CD4-positive, alpha-beta T cell (primary cell): ENCODE measurements at regions not wholly inside any gene's neighbourhood (a gene's known extent, or its start where the extent isn't known, plus 50 kb on each side); places are given as distances from the start of the nearest gene placed in this dataset.

Experiments
- ATAC-seq: fragments of 200-7000 bp; cut with Tn5 transposase; one replicate; pipeline ENCODE4 v1.10.0; 2022; ENCODE audit warnings: mild to moderate bottlenecking; ENCODE audit not compliant: poor library complexity
- CTCF ChIA-PET: fragments of 350-600 bp; sonication (Branson Sonifier 250); formaldehyde crosslinking; loops from one replicate; lab custom pipeline; 2021; ENCODE audit warnings: antibody characterized with exemption, inconsistent platforms; lab: Charles Lee
- POLR2A ChIA-PET: fragments of 350-600 bp; sonication (Branson Sonifier 250); formaldehyde crosslinking; loops from one replicate; lab custom pipeline; 2021; ENCODE audit warnings: antibody characterized with exemption, inconsistent platforms; lab: Charles Lee
- DNase-seq, 14 experiments: peaks; one replicate each; pipeline ENCODE4 v3.0.0-alpha.2; 2013 to 2020; ENCODE audit warnings: mixed read lengths in 2 of 14
- H3K27ac ChIP-seq, 2 donors: one replicate each; pipeline versions ENCODE4 v1.5.1 to v1.7.0; 2013; ENCODE audit warnings: low read length in 2 of 2, low read depth in 1 of 2, mild to moderate bottlenecking in 1 of 2
- H3K27me3 ChIP-seq, 2 experiments: 1 replicate in 1 of 2; 2 replicates in 1 of 2; pipeline versions ENCODE4 v1.6.1 to v1.7.0; 2013; ENCODE audit warnings: low read length in 2 of 2, control low read depth in 1 of 2, mild to moderate bottlenecking in 1 of 2, moderate library complexity in 1 of 2; ENCODE audit not compliant: insufficient read depth in 2 of 2, control insufficient read depth in 1 of 2
- H3K36me3 ChIP-seq: one replicate; pipeline ENCODE4 v1.6.1; 2013; ENCODE audit warnings: low read length, control low read depth; ENCODE audit not compliant: insufficient read depth
- H3K4me1 ChIP-seq: one replicate; pipeline ENCODE4 v1.6.1; 2013; ENCODE audit warnings: low read length, control low read depth; ENCODE audit not compliant: insufficient read depth
- H3K4me3 ChIP-seq: one replicate; pipeline ENCODE4 v1.5.1; 2013; ENCODE audit warnings: mild to moderate bottlenecking, low read length, moderate library complexity
- H3K9me3 ChIP-seq, 2 experiments: 1 replicate in 1 of 2; 2 replicates in 1 of 2; pipeline versions ENCODE4 v1.6.1 to v1.7.0; 2013; ENCODE audit warnings: low read length in 2 of 2, mild to moderate bottlenecking in 2 of 2, control low read depth in 1 of 2, moderate library complexity in 1 of 2; ENCODE audit not compliant: control insufficient read depth in 1 of 2, insufficient read depth in 1 of 2
- H3K27ac Mint-ChIP-seq: one replicate; pipeline ENCODE4 v1.8.0; 2020; ENCODE audit warnings: mixed read lengths
- H3K27me3 Mint-ChIP-seq: one replicate; pipeline ENCODE4 v1.8.0; 2021; ENCODE audit warnings: mixed read lengths
- H3K36me3 Mint-ChIP-seq: one replicate; pipeline ENCODE4 v1.8.0; 2021; ENCODE audit warnings: low read depth, mixed read lengths
- H3K4me1 Mint-ChIP-seq: one replicate; pipeline ENCODE4 v1.8.0; 2021; ENCODE audit warnings: low read depth, mixed read lengths
- H3K4me3 Mint-ChIP-seq: one replicate; pipeline ENCODE4 v1.8.0; 2020; ENCODE audit warnings: mild to moderate bottlenecking, mixed read lengths
- H3K9me3 Mint-ChIP-seq: one replicate; pipeline ENCODE4 v1.8.0; 2020; ENCODE audit warnings: mixed read lengths
- CTCF ChIP-seq: fragments of 200-600 bp; IDR thresholded peaks from one replicate; pipeline ENCODE4 v1.8.0; 2022; ENCODE audit warnings: antibody characterized with exemption, mild to moderate bottlenecking
- intact Hi-C, 2 experiments: fragments of 100-400 bp; cut with DNase I in 1 of 2; cut with micrococcal nuclease in 1 of 2; formaldehyde crosslinking; loops; one replicate each; pipeline versions ENCODE4 v1.15.1 to v1.9.0; 2023 to 2025; cut with DNase I, micrococcal nuclease

- DNase-seq (no peak), ATAC-seq (no peak)
- Histone ChIP-seq H3K27me3 (no peaks in the 10 kb centered on the region), H3K36me3 (no peaks in the 10 kb centered on the region), H3K4me3 (no peak overlapping the region), H3K9me3 (no peaks in the 10 kb centered on the region), H3K27ac (no peak overlapping the region), H3K4me1 (peaks cover 2% of the 10 kb centered on the region)
- TF ChIP-seq CTCF = no peak
- intact Hi-C loops = loop anchor here in 1 of 2 experiments (2.0 to 10.0 kb wide), 2 partner anchors 371 to 739 kb away; partner anchors contain the start of gene STAT4
- no peak overlapping the region for H3K4me3 Mint-ChIP-seq
- no peaks in the 10 kb centered on the region for H3K4me1 Mint-ChIP-seq
- no peaks in the 10 kb centered on the region for H3K27me3 Mint-ChIP-seq
- no peak overlapping the region for H3K27ac Mint-ChIP-seq
- ChIA-PET CTCF (no interaction called here), POLR2A (interaction anchor here (0.6 kb wide), 1 partner anchor 121 kb away, joined by 4 read pairs; no protein-coding TSS in a partner anchor)
- H3K9me3 Mint-ChIP-seq = no peaks in the 10 kb centered on the region
- H3K36me3 Mint-ChIP-seq = no peaks in the 10 kb centered on the region
These were observed 96.9 kb upstream of the GLS start for GRCh38 chr2:190783513-190784263.

- CTCF ChIA-PET = no interaction called here
- ATAC-seq = no peak
These were observed 95.3 kb upstream of the GLS start for GRCh38 chr2:190785334-190785733.

GRCh38 chr2:190786404-190787166 is 94.0 kb upstream of the GLS start:
- H3K4me3 ChIP-seq = no peak overlapping the region
- intact Hi-C loops = loop anchor here in 1 of 2 experiments (10.0 kb wide), 1 partner anchor 368 kb away; the partner anchor contains the start of gene STAT4
- H3K36me3 Mint-ChIP-seq = no peaks in the 10 kb centered on the region
- H3K9me3 Mint-ChIP-seq = no peaks in the 10 kb centered on the region
- CTCF ChIA-PET = no interaction called here
- H3K4me1 ChIP-seq = peaks cover 2% of the 10 kb centered on the region
- H3K36me3 ChIP-seq = no peaks in the 10 kb centered on the region
- no peak overlapping the region for H3K27ac ChIP-seq
- POLR2A ChIA-PET = no interaction called here
- no peaks in the 10 kb centered on the region for H3K4me1 Mint-ChIP-seq
- H3K27me3 ChIP-seq = no peaks in the 10 kb centered on the region
- H3K4me3 Mint-ChIP-seq = no peak overlapping the region
- H3K27ac Mint-ChIP-seq = no peak overlapping the region
- no peak for TF ChIP-seq CTCF
- H3K27me3 Mint-ChIP-seq = no peaks in the 10 kb centered on the region
- ATAC-seq = no peak
- no peak for DNase-seq
- no peaks in the 10 kb centered on the region for H3K9me3 ChIP-seq

More at GRCh38 chr2:190785334-190785733, 95.3 kb upstream of the GLS start:
- Histone ChIP-seq H3K4me1 (peaks cover 2% of the 10 kb centered on the region), H3K27ac (no peak overlapping the region), H3K4me3 (no peak overlapping the region), H3K9me3 (no peaks in the 10 kb centered on the region), H3K36me3 (no peaks in the 10 kb centered on the region), H3K27me3 (no peaks in the 10 kb centered on the region)
- POLR2A ChIA-PET = no interaction called here
- DNase-seq = no peak
- no peak overlapping the region for H3K4me3 Mint-ChIP-seq
- no peaks in the 10 kb centered on the region for H3K9me3 Mint-ChIP-seq
- H3K27ac Mint-ChIP-seq = no peak overlapping the region
- H3K27me3 Mint-ChIP-seq = no peaks in the 10 kb centered on the region
- no peaks in the 10 kb centered on the region for H3K36me3 Mint-ChIP-seq
- H3K4me1 Mint-ChIP-seq = no peaks in the 10 kb centered on the region
- intact Hi-C loops = loop anchor here in 1 of 2 experiments (2.0 to 10.0 kb wide), 2 partner anchors 369 to 737 kb away; partner anchors contain the start of gene STAT4
- no peak for TF ChIP-seq CTCF
